ENCODE measurements at regions not wholly inside any gene's neighbourhood (a gene's known extent, or its start where the extent isn't known, plus 50 kb on each side); places are given as distances from the start of the nearest gene placed in this dataset.

DNA sequence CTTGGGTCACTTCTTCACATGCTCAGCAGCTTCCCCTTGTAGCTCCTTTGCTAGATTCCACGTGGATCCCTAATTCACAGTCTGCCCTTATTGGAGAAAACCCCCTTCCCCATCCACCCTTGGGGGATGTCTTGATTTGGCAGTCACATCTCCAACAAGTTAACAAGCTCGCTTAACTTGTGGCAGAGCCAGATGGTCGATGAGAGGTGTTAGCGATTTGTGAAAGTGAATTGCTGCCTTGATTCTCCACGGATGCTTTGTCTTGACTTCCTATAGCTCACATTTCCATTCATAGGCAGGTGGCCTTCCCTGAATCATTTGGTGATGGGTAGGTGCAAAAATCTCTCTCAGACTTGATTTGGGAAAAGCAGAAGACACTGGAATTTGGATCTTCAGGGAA, 387.9 kb downstream of the TCERG1L start:
- Histone ChIP-seq H3K27me3 (ENCODE audit: control insufficient read depth, insufficient read depth, low read length) (no peaks in the 10 kb centered on the region), H3K4me3 (ENCODE audit: low read length) (no peak overlapping the region), H3K9me3 (ENCODE audit: control insufficient read depth, low read depth, low read length) (peaks cover 18% of the 10 kb centered on the region), H3K36me3 (ENCODE audit: control insufficient read depth, insufficient read depth, low read length) (no peaks in the 10 kb centered on the region), H3K27ac (ENCODE audit: low read length) (no peak overlapping the region), H3K4me1 (ENCODE audit: control insufficient read depth, insufficient read depth, low read length) (no peaks in the 10 kb centered on the region)
- DNase-seq: no peak
- 60% methylated on average over 1 of the region's 5 CpGs for whole genome bisulfite sequencing (ENCODE audit: insufficient coverage, low lambda C conversion rate)

DNA sequence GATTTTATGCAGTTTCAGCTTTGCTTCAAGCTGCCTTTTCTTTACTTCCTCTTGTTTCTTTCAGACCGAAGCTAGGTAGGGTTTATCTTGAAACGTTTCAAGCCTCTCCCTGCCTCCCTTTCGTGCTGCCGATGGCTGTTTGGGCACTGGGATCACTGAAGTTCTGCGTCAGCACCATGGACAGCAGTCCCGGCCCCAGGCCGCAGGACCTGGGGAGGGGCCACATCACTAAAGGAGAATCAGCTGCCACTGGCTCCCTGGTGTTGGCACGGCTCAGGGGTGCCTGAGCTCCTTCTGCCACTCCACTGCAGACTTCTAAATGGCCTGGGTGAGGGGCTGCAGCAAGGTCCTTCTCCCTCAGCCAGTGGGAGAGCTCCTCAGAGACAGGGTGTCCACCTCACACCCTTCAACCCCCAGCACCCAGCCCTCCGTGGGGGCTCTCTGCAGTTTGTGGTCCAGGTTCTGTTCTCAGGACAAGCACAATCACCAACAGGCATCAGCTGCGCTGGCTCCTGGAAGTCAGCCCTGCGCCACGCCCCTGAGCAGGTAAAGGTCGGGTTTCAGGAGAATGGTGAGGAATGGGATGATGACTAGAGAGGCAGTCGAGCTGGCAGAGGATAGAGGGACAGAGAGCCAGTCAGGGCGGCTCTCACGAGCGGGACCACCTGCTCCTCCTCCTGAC, 387.2 kb downstream of the TCERG1L start:
- Histone ChIP-seq H3K27ac (ENCODE audit: low read length) (no peak overlapping the region), H3K4me3 (ENCODE audit: low read length) (no peak overlapping the region), H3K9me3 (ENCODE audit: control insufficient read depth, low read depth, low read length) (peaks cover 18% of the 10 kb centered on the region), H3K36me3 (ENCODE audit: control insufficient read depth, insufficient read depth, low read length) (no peaks in the 10 kb centered on the region), H3K27me3 (ENCODE audit: control insufficient read depth, insufficient read depth, low read length) (no peaks in the 10 kb centered on the region), H3K4me1 (ENCODE audit: control insufficient read depth, insufficient read depth, low read length) (no peaks in the 10 kb centered on the region)
- no CpG with 5 or more reads among the region's 17 CpGs for WGBS (ENCODE audit: insufficient coverage, low lambda C conversion rate)
- no peak for DNase-seq

DNA sequence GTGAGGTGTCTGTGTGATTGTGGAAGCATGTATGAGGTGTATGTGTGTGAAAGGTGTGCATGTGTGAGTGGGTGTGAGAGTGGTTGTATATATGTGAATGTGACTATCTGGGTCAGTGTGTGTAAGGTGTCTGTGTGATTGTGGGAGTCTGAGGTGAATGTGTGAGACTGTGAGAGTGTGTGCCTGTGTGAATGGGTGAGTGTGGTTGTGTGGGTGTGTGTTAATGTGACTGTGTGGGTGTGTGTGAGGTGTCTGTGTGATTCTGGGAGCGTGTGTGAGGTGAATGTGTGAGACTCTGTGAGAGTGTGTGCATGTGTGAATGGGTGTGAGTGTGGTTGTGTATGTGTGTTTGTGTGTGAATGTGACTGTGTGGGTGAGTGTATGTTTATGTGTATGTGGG, 385.1 kb downstream of the TCERG1L start:
- DNase-seq: no peak
- peaks cover 18% of the 10 kb centered on the region for H3K9me3 ChIP-seq (ENCODE audit: control insufficient read depth, low read depth, low read length)
- no peaks in the 10 kb centered on the region for H3K4me1 ChIP-seq (ENCODE audit: control insufficient read depth, insufficient read depth, low read length)
- H3K36me3 ChIP-seq (ENCODE audit: control insufficient read depth, insufficient read depth, low read length): no peaks in the 10 kb centered on the region
- H3K27me3 ChIP-seq (ENCODE audit: control insufficient read depth, insufficient read depth, low read length): no peaks in the 10 kb centered on the region
- WGBS (ENCODE audit: insufficient coverage, low lambda C conversion rate): no CpG with 5 or more reads among the region's 1 CpG
- H3K4me3 ChIP-seq (ENCODE audit: low read length): no peak overlapping the region
- H3K27ac ChIP-seq (ENCODE audit: low read length): no peak overlapping the region

DNA sequence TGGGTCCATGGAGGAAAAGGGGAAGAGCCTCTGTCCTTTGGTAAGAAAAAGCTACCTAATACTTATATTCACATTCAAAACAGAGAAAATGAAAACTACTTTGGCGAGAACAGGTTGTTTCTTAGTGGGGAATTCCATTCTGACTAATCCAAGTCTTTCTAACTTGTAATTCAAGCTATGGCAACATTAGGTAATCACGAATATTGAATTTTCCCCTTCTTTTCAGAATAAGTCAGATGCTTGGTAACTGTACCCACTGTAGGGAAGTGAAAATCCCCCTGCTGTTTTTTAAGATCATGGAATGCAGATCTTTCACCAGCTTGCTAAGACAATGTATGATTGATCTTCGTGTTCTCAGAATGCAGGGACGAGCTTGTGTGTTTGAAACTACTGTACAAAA, 384.4 kb downstream of the TCERG1L start:
- Histone ChIP-seq H3K36me3 (ENCODE audit: control insufficient read depth, insufficient read depth, low read length) (no peaks in the 10 kb centered on the region), H3K4me3 (ENCODE audit: low read length) (no peak overlapping the region), H3K27ac (ENCODE audit: low read length) (no peak overlapping the region), H3K27me3 (ENCODE audit: control insufficient read depth, insufficient read depth, low read length) (no peaks in the 10 kb centered on the region), H3K4me1 (ENCODE audit: control insufficient read depth, insufficient read depth, low read length) (no peaks in the 10 kb centered on the region), H3K9me3 (ENCODE audit: control insufficient read depth, low read depth, low read length) (peaks cover 18% of the 10 kb centered on the region)
- 100% methylated on average over 1 of the region's 4 CpGs for WGBS (ENCODE audit: insufficient coverage, low lambda C conversion rate)
- DNase-seq: no peak

DNA sequence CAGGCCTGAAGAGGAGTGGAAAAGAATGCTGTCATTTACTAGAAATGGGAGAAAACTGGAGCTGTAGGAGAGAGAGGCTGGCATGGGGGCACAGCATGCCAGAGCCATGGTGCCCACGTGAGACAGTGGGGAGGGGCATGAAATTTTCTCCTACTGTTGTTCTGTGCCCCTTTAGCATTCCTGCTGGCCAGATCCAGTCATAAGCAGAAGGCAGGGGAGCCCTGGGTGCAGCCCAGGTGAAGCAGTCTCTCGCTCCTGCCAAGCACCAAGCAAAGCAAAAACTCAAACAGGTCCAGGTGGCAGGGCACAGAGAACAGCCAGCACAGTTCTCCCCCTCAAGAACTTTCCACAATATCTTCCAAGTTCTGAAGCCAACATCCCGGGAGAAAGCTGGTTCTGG, 383.2 kb downstream of the TCERG1L start:
- Histone ChIP-seq H3K27ac (ENCODE audit: low read length) (no peak overlapping the region), H3K9me3 (ENCODE audit: control insufficient read depth, low read depth, low read length) (peaks cover 18% of the 10 kb centered on the region), H3K4me1 (ENCODE audit: control insufficient read depth, insufficient read depth, low read length) (no peaks in the 10 kb centered on the region), H3K4me3 (ENCODE audit: low read length) (no peak overlapping the region), H3K27me3 (ENCODE audit: control insufficient read depth, insufficient read depth, low read length) (no peaks in the 10 kb centered on the region), H3K36me3 (ENCODE audit: control insufficient read depth, insufficient read depth, low read length) (no peaks in the 10 kb centered on the region)
- no peak for DNase-seq
- WGBS (ENCODE audit: insufficient coverage, low lambda C conversion rate): no CpG with 5 or more reads among the region's 3 CpGs

DNA sequence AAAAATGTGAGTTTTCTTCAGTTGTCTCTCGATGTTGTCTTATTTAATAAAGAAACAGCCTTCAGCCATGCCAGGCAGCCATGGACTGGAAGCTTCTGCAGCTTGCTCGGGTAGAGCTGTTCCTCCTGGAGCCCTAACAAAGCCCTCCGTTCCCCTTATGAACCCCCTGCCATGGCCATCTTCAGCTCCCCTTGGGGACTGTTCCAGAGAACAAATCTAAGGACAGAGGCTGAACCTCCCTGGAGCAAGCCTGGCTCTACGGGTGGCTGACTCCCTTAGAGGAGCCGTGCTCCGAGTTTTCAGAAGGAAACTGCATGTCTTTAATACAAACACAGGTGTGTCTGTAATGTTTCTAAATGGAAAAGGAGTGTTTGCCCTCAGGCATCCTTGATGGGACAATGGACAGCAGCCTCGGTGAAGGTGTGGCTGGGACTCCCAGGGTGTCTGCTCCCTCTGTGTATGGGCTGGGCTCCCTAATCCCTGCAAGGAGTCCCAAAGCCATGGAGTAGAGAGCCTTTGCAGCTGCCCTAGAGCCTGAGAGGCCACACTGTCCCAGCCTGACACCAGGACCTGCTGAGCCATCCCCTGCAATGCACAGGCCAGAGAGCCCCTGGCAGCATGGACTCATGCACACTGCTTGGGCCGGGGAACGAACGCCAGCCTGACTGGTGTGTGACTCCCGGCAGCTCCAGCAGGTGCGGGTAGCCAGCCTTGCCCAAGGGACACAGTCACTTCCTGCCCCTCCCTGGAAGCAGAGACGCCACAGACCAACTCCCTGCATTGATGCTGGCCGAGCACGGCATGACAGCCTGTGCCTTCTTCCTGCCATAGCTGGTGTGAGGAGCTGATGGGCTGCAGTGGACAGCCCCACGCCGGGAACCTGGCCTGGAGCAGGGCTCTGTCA, 381.8 kb downstream of the TCERG1L start:
- no peak for DNase-seq
- H3K4me3 ChIP-seq (ENCODE audit: low read length): no peak overlapping the region
- peaks cover 18% of the 10 kb centered on the region for H3K9me3 ChIP-seq (ENCODE audit: control insufficient read depth, low read depth, low read length)
- no peaks in the 10 kb centered on the region for H3K27me3 ChIP-seq (ENCODE audit: control insufficient read depth, insufficient read depth, low read length)
- no peak overlapping the region for H3K27ac ChIP-seq (ENCODE audit: low read length)
- WGBS (ENCODE audit: insufficient coverage, low lambda C conversion rate): no CpG with 5 or more reads among the region's 17 CpGs
- H3K36me3 ChIP-seq (ENCODE audit: control insufficient read depth, insufficient read depth, low read length): no peaks in the 10 kb centered on the region
- H3K4me1 ChIP-seq (ENCODE audit: control insufficient read depth, insufficient read depth, low read length): no peaks in the 10 kb centered on the region

DNA sequence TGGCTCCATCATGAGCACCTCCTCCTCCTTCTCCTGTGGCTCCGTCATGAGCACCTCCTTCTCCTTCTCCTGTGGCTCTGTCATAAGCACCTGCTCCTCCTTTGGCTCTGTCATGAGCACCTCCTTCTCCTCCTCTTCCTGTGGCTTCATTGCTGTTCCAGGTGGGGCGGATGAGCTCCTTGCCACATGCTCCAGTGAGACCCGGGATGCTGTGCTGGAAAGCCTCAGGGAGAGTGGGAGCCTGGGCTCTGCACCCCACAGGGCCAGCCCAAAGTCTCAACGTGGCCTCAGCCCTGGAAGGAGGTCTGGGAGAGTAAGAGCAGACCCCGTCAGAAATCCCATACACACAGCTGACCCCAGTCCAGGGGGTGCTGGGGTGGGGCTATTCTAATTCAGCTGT, 380.7 kb downstream of the TCERG1L start:
- Histone ChIP-seq H3K36me3 (ENCODE audit: control insufficient read depth, insufficient read depth, low read length) (no peaks in the 10 kb centered on the region), H3K4me1 (ENCODE audit: control insufficient read depth, insufficient read depth, low read length) (no peaks in the 10 kb centered on the region), H3K9me3 (ENCODE audit: control insufficient read depth, low read depth, low read length) (peaks cover 8% of the 10 kb centered on the region), H3K27me3 (ENCODE audit: control insufficient read depth, insufficient read depth, low read length) (no peaks in the 10 kb centered on the region), H3K27ac (ENCODE audit: low read length) (no peak overlapping the region), H3K4me3 (ENCODE audit: low read length) (no peak overlapping the region)
- 20% methylated on average over 1 of the region's 5 CpGs for WGBS (ENCODE audit: insufficient coverage, low lambda C conversion rate)
- no peak for DNase-seq

DNA sequence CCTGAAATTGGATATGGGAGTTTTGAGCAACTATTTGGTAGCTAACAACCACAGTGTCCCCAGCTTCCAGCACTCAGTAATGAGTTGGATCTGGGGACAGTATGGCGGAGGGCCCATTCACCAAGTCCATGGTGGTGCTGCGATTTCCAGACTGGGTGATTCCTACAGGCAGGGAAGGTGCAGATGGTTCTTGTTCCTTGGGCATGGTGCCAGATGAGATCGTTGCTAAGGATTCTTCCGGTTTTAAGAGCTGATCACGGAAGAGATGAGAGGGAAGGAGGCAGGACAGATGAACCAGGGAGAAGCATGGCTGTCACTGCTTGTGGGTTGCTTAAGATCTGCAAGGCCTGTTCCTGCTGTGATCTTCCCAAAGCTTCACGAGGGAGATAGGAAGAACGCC, 380.3 kb downstream of the TCERG1L start:
- Histone ChIP-seq H3K9me3 (ENCODE audit: control insufficient read depth, low read depth, low read length) (peaks cover 3% of the 10 kb centered on the region), H3K27ac (ENCODE audit: low read length) (no peak overlapping the region), H3K4me3 (ENCODE audit: low read length) (no peak overlapping the region), H3K27me3 (ENCODE audit: control insufficient read depth, insufficient read depth, low read length) (no peaks in the 10 kb centered on the region), H3K36me3 (ENCODE audit: control insufficient read depth, insufficient read depth, low read length) (no peaks in the 10 kb centered on the region), H3K4me1 (ENCODE audit: control insufficient read depth, insufficient read depth, low read length) (no peaks in the 10 kb centered on the region)
- WGBS (ENCODE audit: insufficient coverage, low lambda C conversion rate): 83% methylated on average over 1 of the region's 7 CpGs
- DNase-seq: no peak

DNA sequence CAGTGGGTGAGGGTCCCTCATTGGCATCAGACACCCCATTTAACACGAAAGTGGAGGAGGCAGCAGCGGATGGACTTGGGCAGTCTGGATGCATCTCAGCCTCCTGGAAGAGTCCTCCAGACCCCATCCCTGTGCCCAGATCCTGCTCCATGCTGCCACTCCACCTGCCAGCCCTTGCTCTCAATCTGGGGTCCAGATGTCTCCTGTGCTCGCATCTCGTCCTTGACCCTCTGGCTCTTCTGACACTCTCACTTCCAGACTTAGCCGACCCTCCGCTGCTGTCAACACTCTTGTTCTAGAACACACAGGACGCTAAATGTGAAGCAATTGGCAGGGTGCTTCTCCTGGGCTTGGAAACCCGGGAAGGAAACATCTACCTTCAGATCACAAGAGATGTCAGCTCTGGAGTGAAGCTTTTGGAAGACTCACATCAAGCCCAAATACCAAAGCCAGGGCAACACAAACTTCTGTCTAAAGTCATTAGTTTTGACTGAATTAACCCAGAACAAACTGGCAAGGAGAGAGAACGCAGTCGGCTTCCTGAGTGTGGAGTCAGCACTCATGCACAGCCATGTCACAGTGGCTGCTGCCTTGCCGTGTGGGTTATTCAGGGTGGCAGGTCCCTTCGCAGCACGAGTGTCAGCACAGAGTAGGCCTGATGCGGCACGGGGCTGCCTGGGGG, 379.1 kb downstream of the TCERG1L start:
- Histone ChIP-seq H3K27ac (ENCODE audit: low read length) (no peak overlapping the region), H3K9me3 (ENCODE audit: control insufficient read depth, low read depth, low read length) (no peaks in the 10 kb centered on the region), H3K36me3 (ENCODE audit: control insufficient read depth, insufficient read depth, low read length) (no peaks in the 10 kb centered on the region), H3K4me3 (ENCODE audit: low read length) (no peak overlapping the region), H3K27me3 (ENCODE audit: control insufficient read depth, insufficient read depth, low read length) (no peaks in the 10 kb centered on the region), H3K4me1 (ENCODE audit: control insufficient read depth, insufficient read depth, low read length) (no peaks in the 10 kb centered on the region)
- DNase-seq: no peak
- 89% methylated on average over 3 of the region's 15 CpGs for WGBS (ENCODE audit: insufficient coverage, low lambda C conversion rate)

DNA sequence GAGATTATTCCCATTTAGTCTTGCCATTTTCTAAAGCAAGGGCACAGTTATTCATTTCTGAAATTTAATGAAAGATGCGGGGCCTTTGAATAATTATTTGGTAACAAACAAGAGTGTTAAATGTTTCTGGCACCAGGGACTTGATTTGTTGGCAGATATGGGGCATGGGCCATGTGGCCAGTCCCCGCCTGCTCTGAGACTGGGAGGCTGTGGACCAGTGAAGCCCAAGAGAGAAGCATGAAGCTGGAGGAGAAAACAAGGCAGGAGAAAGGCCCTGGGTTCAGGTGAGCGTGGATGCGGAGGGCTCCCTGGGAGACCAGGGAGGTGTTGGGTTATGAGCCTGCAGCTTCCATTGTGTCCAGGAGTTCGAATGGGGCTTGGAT, 378.5 kb downstream of the TCERG1L start:
- 100% methylated on average over 2 of the region's 5 CpGs for WGBS (ENCODE audit: insufficient coverage, low lambda C conversion rate)
- no peaks in the 10 kb centered on the region for H3K27me3 ChIP-seq (ENCODE audit: control insufficient read depth, insufficient read depth, low read length)
- no peaks in the 10 kb centered on the region for H3K4me1 ChIP-seq (ENCODE audit: control insufficient read depth, insufficient read depth, low read length)
- no peaks in the 10 kb centered on the region for H3K36me3 ChIP-seq (ENCODE audit: control insufficient read depth, insufficient read depth, low read length)
- H3K27ac ChIP-seq (ENCODE audit: low read length): no peak overlapping the region
- no peaks in the 10 kb centered on the region for H3K9me3 ChIP-seq (ENCODE audit: control insufficient read depth, low read depth, low read length)
- no peak for DNase-seq
- no peak overlapping the region for H3K4me3 ChIP-seq (ENCODE audit: low read length)
